HepG2 (cell line): ENCODE measurements at regions not wholly inside any gene's neighbourhood (a gene's known extent, or its start where the extent isn't known, plus 50 kb on each side); places are given as distances from the start of the nearest gene placed in this dataset.

ENCODE experiments used
- HMG20A ChIP-seq: IDR thresholded peaks from 2 replicates; pipeline ENCODE4 v1.6.1; 2016; ENCODE audit warnings: borderline replicate concordance
- KDM1A ChIP-seq: IDR thresholded peaks from 2 replicates; pipeline ENCODE4 v1.6.1; 2016; ENCODE audit warnings: missing compliant biosample characterization
- MYC ChIP-seq: sonication (generic); formaldehyde crosslinking; IDR thresholded peaks from 2 replicates; pipeline ENCODE4 v1.9.0; 2021; ENCODE audit warnings: missing genetic modification reagents, borderline replicate concordance
- XRCC5 ChIP-seq: fragments of 200-400 bp; formaldehyde crosslinking; optimal IDR thresholded peaks from 2 replicates; pipeline ENCODE3; 2017; ENCODE audit warnings: mild to moderate bottlenecking, low read length
- TF ChIP-seq, protein P1 (sequence below): sonication (generic); formaldehyde crosslinking; IDR thresholded peaks from 2 replicates; pipeline ENCODE4 v1.5.0; 2020; ENCODE audit warnings: mild to moderate bottlenecking, missing genetic modification reagents, moderate library complexity

DNA sequence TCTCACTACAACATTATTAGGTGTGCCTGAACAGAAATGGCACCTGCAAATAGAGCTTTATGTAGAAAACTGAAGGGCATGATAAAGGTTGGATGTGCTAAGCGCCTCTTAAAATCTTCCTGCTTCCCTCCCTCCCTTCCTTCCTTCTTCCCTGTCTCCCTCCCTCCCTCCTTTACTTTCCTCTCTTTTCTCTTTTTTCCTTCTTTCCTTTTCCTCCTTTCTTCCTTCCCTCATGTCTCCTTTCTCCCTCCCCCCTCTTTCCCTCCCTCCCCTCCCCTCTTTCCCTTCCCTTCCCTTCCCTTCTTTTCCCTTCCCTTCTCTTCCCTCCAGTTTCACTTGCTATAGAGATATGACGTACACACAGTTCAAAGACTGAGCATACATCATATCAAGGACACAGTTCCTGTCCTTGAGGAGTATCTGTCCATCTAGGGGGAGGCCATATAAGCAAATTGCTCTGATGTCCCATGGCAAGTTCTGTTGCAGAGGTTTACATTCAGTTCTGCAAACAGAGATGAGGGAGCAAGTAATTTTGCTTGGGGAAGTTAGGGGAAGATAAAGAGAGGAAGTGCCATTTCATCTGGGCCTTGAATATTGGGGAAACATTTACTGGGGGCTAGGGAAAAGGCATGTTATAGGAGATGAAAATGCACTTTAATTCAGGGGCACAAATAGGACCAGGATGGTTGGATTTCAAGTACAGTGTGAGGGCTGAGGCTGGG, 79.0 kb upstream of the EEF1E1 start:
- no peak for TF ChIP-seq HMG20A
- no peak for TF ChIP-seq MYC (CRISPR knock-in tag)
- TF ChIP-seq KDM1A = no peak
- no peak for TF ChIP-seq XRCC5
- TF ChIP-seq, protein P1, sequence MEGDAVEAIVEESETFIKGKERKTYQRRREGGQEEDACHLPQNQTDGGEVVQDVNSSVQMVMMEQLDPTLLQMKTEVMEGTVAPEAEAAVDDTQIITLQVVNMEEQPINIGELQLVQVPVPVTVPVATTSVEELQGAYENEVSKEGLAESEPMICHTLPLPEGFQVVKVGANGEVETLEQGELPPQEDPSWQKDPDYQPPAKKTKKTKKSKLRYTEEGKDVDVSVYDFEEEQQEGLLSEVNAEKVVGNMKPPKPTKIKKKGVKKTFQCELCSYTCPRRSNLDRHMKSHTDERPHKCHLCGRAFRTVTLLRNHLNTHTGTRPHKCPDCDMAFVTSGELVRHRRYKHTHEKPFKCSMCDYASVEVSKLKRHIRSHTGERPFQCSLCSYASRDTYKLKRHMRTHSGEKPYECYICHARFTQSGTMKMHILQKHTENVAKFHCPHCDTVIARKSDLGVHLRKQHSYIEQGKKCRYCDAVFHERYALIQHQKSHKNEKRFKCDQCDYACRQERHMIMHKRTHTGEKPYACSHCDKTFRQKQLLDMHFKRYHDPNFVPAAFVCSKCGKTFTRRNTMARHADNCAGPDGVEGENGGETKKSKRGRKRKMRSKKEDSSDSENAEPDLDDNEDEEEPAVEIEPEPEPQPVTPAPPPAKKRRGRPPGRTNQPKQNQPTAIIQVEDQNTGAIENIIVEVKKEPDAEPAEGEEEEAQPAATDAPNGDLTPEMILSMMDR (CRISPR knock-in tag) = no peak
